NCI-H1436 (cell line): ENCODE measurements at regions not wholly inside any gene's neighbourhood (a gene's known extent, or its start where the extent isn't known, plus 50 kb on each side); places are given as distances from the start of the nearest gene placed in this dataset.
"Not testable (repeated sequence)": the region's sequence is repeated elsewhere in the genome, so short reads cannot be mapped to it uniquely, and the experiment has no call there.

Experiments used
- DNase-seq: peaks from one replicate; lab custom pipeline; 2025; lab: John Stamatoyannopoulos, UW

GRCh38 chr1:117754061-117754969 is 148.5 kb downstream of the TENT5C start:
- DNase-seq: peak; percentile 30

- no peak for DNase-seq
Measured at GRCh38 chr1:117757668-117758067, 151.8 kb downstream of the TENT5C start.

GRCh38 chr1:117758444-117759316 is 152.8 kb downstream of the TENT5C start:
- peak; percentile 57 for DNase-seq

DNA sequence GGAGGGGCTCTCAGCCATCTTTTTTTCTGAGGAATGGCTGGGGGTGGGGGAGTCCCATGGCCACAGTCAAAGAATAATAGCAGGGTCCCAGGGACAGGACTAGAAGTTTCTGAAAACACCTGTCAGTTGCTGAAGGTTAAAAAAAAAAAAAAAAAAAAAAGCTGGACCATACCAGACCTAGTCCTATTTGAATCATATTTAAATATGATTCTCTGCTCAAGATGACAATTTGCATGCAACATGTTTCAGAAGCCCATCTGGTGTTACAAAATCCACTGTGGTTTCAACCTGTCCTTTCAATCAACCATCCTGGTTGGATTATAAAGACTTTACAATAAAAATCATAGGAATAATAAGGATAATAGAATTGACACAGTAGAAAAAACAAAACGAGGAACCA is 153.7 kb downstream of the TENT5C start:
- no peak for DNase-seq

GRCh38 chr1:117760069-117760468 is 154.2 kb downstream of the TENT5C start:
- no peak for DNase-seq

DNA sequence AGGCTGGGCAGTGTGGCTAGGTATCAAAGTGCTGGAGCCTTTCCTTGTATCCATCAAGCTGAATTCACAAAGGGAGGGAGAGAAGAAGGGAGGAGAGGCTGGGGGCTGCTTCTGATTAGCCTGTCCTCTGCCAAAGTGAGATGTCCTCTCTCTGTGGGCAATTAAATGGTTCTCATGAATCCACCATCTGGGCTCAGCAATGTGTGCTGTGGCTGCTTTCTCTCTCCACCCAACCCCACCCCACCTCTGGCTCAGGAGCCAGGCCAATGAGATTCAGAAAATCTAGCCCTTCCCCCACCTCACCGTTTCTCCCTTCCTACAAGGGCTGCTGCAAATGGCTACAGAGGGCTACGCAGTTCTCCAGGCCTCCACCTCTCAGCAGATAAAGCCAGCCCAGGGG is 154.6 kb downstream of the TENT5C start:
- no peak for DNase-seq

DNA sequence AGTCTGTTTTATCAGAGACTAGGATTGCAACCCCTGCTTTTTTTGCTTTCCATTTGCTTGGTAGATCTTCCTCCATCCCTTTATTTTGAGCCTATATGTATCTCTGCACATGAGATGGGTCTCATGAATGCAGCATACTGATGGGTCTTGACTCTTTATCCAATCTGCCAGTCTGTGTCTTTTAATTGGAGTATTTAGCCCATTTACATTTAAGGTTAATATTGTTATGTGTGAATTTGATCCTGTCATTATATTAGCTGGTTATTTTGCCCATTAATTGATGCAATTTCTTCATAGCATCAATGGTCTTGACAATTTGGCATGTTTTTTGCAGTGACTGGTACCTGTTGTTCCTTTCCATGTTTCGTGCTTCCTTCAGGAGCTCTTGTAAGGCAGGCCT is 161.7 kb downstream of the GDAP2 start:
- not testable (repeated sequence) for DNase-seq

DNA sequence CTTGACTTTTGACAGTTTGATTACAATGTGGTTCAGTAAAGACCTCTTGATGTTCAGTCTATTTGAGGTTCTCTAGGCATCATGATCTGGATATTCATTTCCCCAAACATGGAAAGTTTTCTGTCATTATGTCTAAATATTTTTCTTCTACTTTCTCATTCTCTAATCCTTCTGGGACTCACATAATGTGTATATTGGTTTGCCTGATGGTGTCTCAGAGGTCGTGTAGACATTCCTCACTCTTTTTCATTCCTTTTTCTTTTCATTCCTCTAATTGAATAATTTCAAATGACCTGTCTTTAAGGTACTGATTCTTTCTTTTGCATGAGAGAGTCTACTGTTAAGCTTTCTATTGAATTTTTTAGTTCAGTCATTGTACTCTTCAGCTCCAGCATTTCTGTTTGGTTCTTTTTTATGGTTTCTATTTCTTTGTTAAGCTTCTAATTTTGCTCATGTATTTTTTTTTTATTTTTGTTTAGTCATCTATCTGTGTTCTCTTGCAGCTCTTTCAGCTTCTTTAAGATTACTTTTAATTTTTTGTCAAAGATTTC is 158.4 kb downstream of the GDAP2 start:
- DNase-seq: no peak

DNA sequence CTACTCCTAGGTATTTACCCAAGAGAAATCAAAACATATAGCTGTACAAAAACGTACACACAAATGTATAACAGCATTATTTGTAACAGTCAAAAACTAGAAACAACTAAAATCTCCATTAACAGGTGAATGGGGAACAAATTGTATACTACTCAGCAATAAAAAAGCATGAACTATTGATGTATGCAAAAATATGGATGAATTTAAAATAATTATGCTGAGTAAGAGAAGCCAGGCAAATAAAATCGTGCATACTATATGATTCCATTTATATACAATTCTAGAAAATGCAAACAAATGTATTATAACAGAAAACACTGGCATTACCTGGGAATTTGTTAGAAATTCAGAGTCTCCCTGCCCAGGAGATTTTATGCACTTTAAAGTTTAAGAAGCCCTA is 150.1 kb downstream of the GDAP2 start:
- DNase-seq: no peak

- DNase-seq: no peak
Measured at GRCh38 chr1:117780687-117781475, 148.5 kb downstream of the GDAP2 start.

DNA sequence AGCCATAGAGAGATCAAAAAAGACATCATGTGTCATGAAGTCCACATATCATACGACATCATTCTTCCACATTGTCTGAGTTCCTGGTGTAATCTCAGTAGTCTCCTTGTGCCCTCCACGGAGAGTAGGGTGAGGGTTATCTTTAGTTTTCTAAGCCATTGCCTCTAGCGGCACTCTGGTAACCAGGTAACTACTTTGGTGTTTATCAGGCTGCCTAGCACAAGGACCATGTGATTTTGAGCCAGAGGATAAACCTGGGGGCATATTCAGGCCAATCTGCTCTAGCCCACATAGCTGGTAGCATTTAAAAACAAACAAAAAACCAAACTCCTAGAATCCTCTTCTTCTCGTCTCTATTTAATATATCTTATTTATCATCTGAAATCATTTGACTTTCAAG is 147.4 kb downstream of the GDAP2 start:
- DNase-seq: no peak

DNA sequence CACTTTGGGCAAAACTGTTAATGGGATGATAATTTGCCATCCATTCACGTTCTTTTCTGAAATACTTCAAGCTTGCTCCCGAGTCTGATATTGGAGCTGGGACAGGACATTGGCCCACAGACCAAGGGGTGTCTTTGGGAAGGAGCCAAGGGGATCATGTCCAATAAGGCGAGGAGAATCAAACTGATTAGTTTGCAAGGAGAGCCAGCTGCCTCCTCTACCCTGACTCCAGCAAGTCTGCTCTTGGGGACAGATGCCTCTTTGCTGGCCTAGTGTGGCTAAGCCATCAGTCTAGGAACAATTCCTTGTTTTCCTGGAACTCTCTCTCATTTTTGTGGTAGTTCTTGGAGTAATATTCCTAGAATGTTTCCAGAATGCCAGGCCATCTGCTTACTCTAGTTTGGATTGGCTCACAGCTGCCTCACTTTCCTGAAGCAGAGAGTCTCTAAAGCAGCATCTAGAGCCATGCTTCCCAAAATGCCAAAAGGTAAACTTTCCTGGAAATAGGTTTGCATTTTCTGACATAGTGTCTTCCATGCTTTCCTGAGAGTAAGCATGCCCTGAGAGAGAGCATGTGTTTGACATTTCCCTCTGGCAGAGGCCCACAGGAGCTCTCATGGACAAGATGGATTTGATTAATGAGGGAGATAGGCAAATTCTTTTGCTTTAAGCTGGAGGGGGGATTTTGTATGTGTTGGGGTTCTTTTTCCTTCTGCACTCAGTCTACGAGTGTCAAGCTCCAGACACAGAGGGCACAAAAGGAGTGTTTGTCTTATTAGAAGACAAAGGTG is 145.6 kb downstream of the GDAP2 start:
- DNase-seq: no peak

DNA sequence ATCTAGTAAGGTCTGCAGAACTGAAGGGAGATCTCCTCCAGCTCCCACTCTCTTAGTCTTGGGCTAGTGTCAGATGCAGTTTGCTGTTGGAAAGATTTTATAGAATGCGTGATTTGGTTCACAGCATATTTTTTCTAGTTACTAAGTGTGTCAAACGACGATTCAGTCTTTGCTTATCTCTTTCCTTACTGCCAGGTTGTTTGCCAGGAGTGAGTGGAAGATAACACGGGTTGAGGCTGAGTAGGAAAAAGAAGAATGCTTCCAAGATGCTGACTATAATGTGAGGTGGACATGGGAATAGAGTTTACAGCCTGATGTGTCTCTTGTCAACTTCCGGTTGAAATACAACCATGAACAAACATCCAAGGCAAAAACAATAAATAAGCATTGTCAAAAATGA is 141.4 kb downstream of the GDAP2 start:
- DNase-seq: no peak

DNA sequence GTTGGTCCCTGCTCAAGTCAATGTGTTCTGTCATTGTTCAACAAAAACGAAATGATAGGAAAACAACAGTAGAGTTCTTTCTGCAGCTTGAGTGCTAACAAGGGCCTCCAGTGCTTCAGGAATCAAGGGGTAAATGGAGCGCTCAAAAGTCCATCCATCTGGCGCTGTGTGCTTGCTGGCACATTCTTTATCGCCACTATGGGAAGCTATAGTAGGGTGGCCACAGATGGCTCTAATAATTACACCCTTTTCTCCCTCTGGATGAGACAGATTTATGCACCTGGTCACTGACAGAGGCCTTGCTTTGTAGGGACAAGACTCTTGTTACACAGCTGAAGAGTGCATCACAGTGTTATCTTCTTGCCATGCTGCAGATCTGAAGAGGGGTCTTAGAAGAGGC is 136.0 kb downstream of the GDAP2 start:
- no peak for DNase-seq

DNA sequence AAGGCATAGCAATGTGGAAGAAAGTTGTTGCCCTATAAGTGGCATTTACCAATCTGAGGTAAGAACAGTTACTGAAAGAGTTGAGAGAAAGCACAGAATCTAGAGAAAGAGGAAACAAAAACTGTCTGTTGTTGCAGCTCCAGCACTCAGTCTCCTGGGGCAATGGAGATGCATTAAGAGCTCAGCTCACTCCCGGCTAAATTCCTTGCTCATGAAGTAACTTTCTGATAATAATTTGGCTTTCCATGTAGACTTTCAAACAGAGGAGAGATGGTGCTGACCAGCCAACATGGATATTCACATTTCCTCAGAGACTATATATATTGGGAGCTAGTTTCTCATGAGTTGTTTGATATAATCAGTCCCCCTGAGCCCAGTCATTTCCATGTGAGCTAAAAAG is 135.3 kb downstream of the GDAP2 start:
- no peak for DNase-seq

GRCh38 chr1:117795190-117795589 is 134.2 kb downstream of the GDAP2 start:
- DNase-seq: no peak

GRCh38 chr1:117795792-117796191 is 133.6 kb downstream of the GDAP2 start:
- DNase-seq: no peak

- DNase-seq: no peak
Measured at GRCh38 chr1:117796226-117796625, 133.2 kb downstream of the GDAP2 start.

- no peak for DNase-seq
Measured at GRCh38 chr1:117798550-117798949, 130.9 kb downstream of the GDAP2 start.

DNA sequence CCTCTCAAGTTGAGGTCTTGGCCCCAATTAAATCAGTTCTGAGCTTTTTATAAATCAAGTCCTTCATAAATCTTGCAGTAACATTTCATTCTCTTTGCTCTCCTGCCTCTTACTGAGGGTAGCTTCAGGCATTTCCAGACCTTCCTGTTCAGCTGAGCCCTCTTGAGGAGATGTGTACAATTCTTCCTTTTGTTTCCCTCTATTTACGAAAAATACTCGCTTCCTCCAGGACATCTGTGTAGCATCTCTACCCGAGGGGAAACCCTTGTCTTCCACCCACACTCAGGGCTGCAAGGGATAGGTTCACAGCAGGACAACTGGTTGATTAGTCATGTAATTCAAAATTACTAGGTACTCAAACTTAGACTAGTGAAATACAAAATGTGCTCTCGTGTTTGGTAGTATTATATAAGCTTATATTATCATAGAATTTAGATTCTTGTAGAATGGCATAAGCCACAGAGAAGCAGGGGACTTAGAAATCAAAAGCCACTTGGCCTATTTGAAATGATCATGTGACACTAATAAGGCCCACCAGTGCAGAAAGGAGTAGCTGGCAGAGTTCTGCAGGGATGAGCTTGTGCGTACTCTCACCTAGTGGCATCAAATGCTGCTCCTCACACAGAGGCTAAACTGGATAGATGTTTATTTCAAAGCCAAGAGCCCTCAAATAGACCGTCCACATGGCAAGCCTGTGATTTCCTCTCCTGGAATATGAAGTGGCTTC is 126.7 kb downstream of the GDAP2 start:
- DNase-seq: no peak
